ENCODE measurements at regions not wholly inside any gene's neighbourhood (a gene's known extent, or its start where the extent isn't known, plus 50 kb on each side); places are given as distances from the start of the nearest gene placed in this dataset.

GRCh38 chr2:117603060-117603459, 211.4 kb upstream of the DDX18 start:
- Mint-ChIP-seq H3K27me3 (no peaks in the 10 kb centered on the region), H3K36me3 (ENCODE audit: low read depth) (no peaks in the 10 kb centered on the region), H3K27ac (no peak overlapping the region), H3K9me3 (no peaks in the 10 kb centered on the region), H3K4me3 (no peak overlapping the region), H3K4me1 (no peaks in the 10 kb centered on the region)
- ChIA-PET CTCF (no interaction called here), POLR2A (no interaction called here)
- TF ChIP-seq CTCF (IDR thresholded peaks at IDR 0.05) = no peak
- no peak for DNase-seq
- intact Hi-C loops (cut with micrococcal nuclease) = no loop called here
- ATAC-seq (ENCODE audit: low read depth) = no peak

DNA sequence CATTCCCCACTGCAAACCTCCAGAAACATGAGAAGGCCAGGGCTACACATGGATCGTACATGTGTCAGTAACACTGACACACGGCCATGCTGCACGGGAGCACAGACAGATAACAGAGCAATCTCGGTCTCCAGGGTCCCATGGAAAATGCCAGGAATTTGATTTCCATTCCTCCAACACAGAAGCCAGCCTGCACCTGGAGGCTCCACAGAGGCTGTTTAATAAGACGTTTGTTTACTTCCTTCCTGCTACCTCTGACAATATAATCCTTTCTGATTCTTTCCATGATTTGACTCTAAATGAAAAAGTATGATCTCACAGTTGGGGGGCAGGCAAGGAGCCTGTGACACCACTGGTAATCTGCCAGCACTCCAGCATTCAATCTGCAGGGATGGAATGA, 210.9 kb upstream of the DDX18 start:
- Mint-ChIP-seq H3K27ac (no peak overlapping the region), H3K4me1 (no peaks in the 10 kb centered on the region), H3K36me3 (ENCODE audit: low read depth) (no peaks in the 10 kb centered on the region), H3K27me3 (no peaks in the 10 kb centered on the region), H3K4me3 (no peak overlapping the region), H3K9me3 (no peaks in the 10 kb centered on the region)
- DNase-seq = no peak
- ATAC-seq (ENCODE audit: low read depth) = no peak
- ChIA-PET CTCF (no interaction called here), POLR2A (no interaction called here)
- intact Hi-C loops (cut with micrococcal nuclease) = no loop called here
- no peak for TF ChIP-seq CTCF (IDR thresholded peaks at IDR 0.05)

GRCh38 chr2:117607202-117607601, 207.3 kb upstream of the DDX18 start:
- no peak for TF ChIP-seq CTCF (IDR thresholded peaks at IDR 0.05)
- intact Hi-C loops (cut with micrococcal nuclease) = no loop called here
- DNase-seq (no peak), ATAC-seq (ENCODE audit: low read depth) (no peak)
- Mint-ChIP-seq H3K9me3 (no peaks in the 10 kb centered on the region), H3K4me1 (no peaks in the 10 kb centered on the region), H3K36me3 (ENCODE audit: low read depth) (no peaks in the 10 kb centered on the region), H3K27ac (no peak overlapping the region), H3K4me3 (no peak overlapping the region), H3K27me3 (no peaks in the 10 kb centered on the region)
- ChIA-PET CTCF (no interaction called here), POLR2A (no interaction called here)

DNA sequence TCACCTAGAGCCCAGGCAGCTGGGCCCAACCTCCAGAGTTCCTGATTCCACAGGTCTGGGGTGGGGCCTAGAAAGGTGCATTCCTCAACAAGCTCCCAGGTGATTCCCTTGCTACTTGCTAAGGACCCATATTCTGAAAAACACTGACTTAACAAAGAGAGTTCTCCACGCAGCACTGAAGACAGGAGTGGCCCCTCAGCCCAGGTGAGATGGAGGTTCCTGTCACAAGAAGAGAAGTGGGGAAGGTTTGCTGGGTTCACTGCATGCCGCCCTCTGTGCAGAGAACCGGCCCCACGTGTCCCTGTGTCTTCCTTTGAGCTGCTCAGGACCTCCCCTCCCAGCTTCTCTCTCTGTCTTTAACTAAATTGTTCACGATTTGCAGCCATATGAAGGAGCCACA, 201.4 kb upstream of the DDX18 start:
- Mint-ChIP-seq H3K4me1 (no peaks in the 10 kb centered on the region), H3K9me3 (no peaks in the 10 kb centered on the region), H3K27ac (no peak overlapping the region), H3K36me3 (ENCODE audit: low read depth) (no peaks in the 10 kb centered on the region), H3K27me3 (no peaks in the 10 kb centered on the region), H3K4me3 (no peak overlapping the region)
- DNase-seq (no peak), ATAC-seq (ENCODE audit: low read depth) (no peak)
- TF ChIP-seq CTCF (IDR thresholded peaks at IDR 0.05) = no peak
- ChIA-PET POLR2A (no interaction called here), CTCF (no interaction called here)
- intact Hi-C loops (cut with micrococcal nuclease) = no loop called here

DNA sequence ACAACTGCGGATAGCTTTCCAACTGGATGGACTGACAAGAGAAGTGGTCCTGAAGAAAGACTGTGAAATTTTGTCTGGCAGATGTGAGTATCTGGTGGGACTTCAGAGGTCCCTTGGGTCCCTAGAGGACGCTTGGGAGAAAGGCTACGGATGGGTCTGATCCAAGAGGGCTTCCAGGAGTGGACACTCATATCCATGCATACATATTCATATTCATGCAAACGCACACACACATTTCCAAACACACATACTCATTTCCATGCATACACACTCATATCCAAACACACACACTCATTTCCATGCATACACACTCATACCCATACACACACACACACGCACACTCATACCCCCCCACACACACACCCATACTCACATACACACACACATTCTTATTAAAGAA, 200.2 kb upstream of the DDX18 start:
- Mint-ChIP-seq H3K4me1 (no peaks in the 10 kb centered on the region), H3K9me3 (no peaks in the 10 kb centered on the region), H3K27me3 (no peaks in the 10 kb centered on the region), H3K27ac (no peak overlapping the region), H3K4me3 (no peak overlapping the region), H3K36me3 (ENCODE audit: low read depth) (no peaks in the 10 kb centered on the region)
- TF ChIP-seq CTCF (IDR thresholded peaks at IDR 0.05) = no peak
- intact Hi-C loops (cut with micrococcal nuclease) = no loop called here
- DNase-seq (no peak), ATAC-seq (ENCODE audit: low read depth) (no peak)
- CTCF ChIA-PET = no interaction called here
- POLR2A ChIA-PET = no interaction called here
